PC-3 (cell line): ENCODE measurements at regions not wholly inside any gene's neighbourhood (a gene's known extent, or its start where the extent isn't known, plus 50 kb on each side); places are given as distances from the start of the nearest gene placed in this dataset.

ENCODE experiments used
- ATAC-seq: fragments of 200-7000 bp; cut with Tn5 transposase; 2 replicates; pipeline ENCODE4 v1.9.1; 2020; ENCODE audit warnings: mild to moderate bottlenecking, moderate library complexity
- BruUV-seq: library from RNA; stranded (reverse); fragments of 400-500 nt; replicated peaks from 2 replicates; lab custom pipeline; 2021; lab: Mats Ljungman, UMichigan
- CTCF ChIA-PET: fragments of 300-600 bp; sonication (Branson Sonifier 250); formaldehyde crosslinking; loops from one replicate; lab custom pipeline; 2022; ENCODE audit warnings: antibody characterized with exemption; lab: Charles Lee
- POLR2A ChIA-PET: fragments of 300-600 bp; sonication (Branson Sonifier 250); formaldehyde crosslinking; loops from one replicate; lab custom pipeline; 2022; ENCODE audit warnings: antibody characterized with exemption; ENCODE audit not compliant: unreplicated experiment; lab: Charles Lee
- DNase-seq: peaks from one replicate; pipeline ENCODE4 v3.0.0-alpha.2; 2015
- H2AFZ ChIP-seq: fragments of 300-600 bp; sonication (generic); 2 replicates; pipeline ENCODE4 v1.6.0; 2016; ENCODE audit warnings: antibody characterized with exemption, low read length
- H3F3A ChIP-seq: fragments of 300-600 bp; sonication (generic); one replicate; pipeline ENCODE4 v1.6.0; 2017; ENCODE audit warnings: antibody characterized with exemption, low read length, control low read depth, mild to moderate bottlenecking; ENCODE audit not compliant: unreplicated experiment
- H3K27ac ChIP-seq: fragments of 300-600 bp; sonication (generic); 2 replicates; pipeline ENCODE4 v1.5.1; 2016; ENCODE audit warnings: mild to moderate bottlenecking, low read length
- H3K27me3 ChIP-seq: fragments of 300-600 bp; sonication (generic); 2 replicates; pipeline ENCODE4 v1.6.1; 2016; ENCODE audit warnings: low read length, mixed read lengths
- H3K36me3 ChIP-seq: fragments of 300-600 bp; sonication (generic); 2 replicates; pipeline ENCODE4 v1.6.1; 2016; ENCODE audit warnings: low read depth, mixed run types, low read length, mixed read lengths
- H3K4me1 ChIP-seq: fragments of 300-600 bp; sonication (generic); 2 replicates; pipeline ENCODE4 v1.5.1; 2016; ENCODE audit warnings: low read length; ENCODE audit not compliant: insufficient read depth
- H3K4me2 ChIP-seq: fragments of 300-600 bp; sonication (generic); 2 replicates; pipeline ENCODE4 v1.6.0; 2016; ENCODE audit warnings: low read length
- H3K4me3 ChIP-seq: fragments of 300-600 bp; sonication (generic); 2 replicates; pipeline ENCODE4 v1.5.1; 2016; ENCODE audit warnings: mild to moderate bottlenecking, low read length, mixed read lengths
- H3K79me2 ChIP-seq: fragments of 300-600 bp; sonication (generic); 2 replicates; pipeline ENCODE4 v1.6.1; 2017; ENCODE audit warnings: low read length, mixed read lengths
- H3K9ac ChIP-seq: fragments of 300-600 bp; sonication (generic); 2 replicates; pipeline ENCODE4 v1.6.0; 2016; ENCODE audit warnings: mild to moderate bottlenecking, low read length
- H3K9me2 ChIP-seq: fragments of 300-600 bp; sonication (generic); replicated peaks from 2 replicates; pipeline ENCODE4 v1.6.1; 2016; ENCODE audit warnings: mixed run types, low read length, mixed read lengths
- H3K9me3 ChIP-seq: fragments of 300-600 bp; sonication (generic); 2 replicates; pipeline ENCODE4 v1.6.1; 2016; ENCODE audit warnings: low read length, mixed read lengths
- H4K20me1 ChIP-seq: fragments of 300-600 bp; sonication (generic); 2 replicates; pipeline ENCODE4 v1.6.1; 2016; ENCODE audit warnings: low read length, mixed read lengths
- CTCF ChIP-seq: fragments of 300-600 bp; sonication (generic); conservative IDR thresholded peaks from 2 replicates; pipeline ENCODE4 v1.5.1; 2017; ENCODE audit warnings: antibody characterized with exemption, low read depth, mild to moderate bottlenecking, low read length
- EZH2 ChIP-seq: fragments of 300-600 bp; sonication (generic); IDR thresholded peaks from one replicate; pipeline ENCODE4 v1.6.1; 2017; ENCODE audit warnings: antibody characterized with exemption, mild to moderate bottlenecking, low read length; ENCODE audit not compliant: unreplicated experiment
- EZH2phosphoT487 ChIP-seq: fragments of 300-600 bp; sonication (generic); IDR thresholded peaks from 2 replicates; pipeline ENCODE4 v1.6.1; 2018; ENCODE audit warnings: mild to moderate bottlenecking, antibody characterized with exemption, low read length, borderline replicate concordance
- intact Hi-C: fragments of 100-400 bp; cut with micrococcal nuclease; formaldehyde crosslinking; loops from 2 replicates; pipeline ENCODE4 v1.9.0; 2023

- H3K9me2 ChIP-seq: no peaks in the 10 kb centered on the region
- no TSS peak for BruUV-seq
- peaks cover 84% of the 10 kb centered on the region for H3K27me3 ChIP-seq
- no peak overlapping the region for H2AFZ ChIP-seq
- H4K20me1 ChIP-seq: no peaks in the 10 kb centered on the region
- DNase-seq (no peak), ATAC-seq (no peak)
- H3K27ac ChIP-seq: no peak overlapping the region
- no peaks in the 10 kb centered on the region for H3K9me3 ChIP-seq
- H3K4me3 ChIP-seq: no peak overlapping the region
- no peak overlapping the region for H3K9ac ChIP-seq
- no peaks in the 10 kb centered on the region for H3K79me2 ChIP-seq
- intact Hi-C loops: no loop called here
- H3K36me3 ChIP-seq: no peaks in the 10 kb centered on the region
- H3K4me1 ChIP-seq: no peaks in the 10 kb centered on the region
- TF ChIP-seq EZH2phosphoT487: no peak
- no peak for TF ChIP-seq CTCF
- TF ChIP-seq EZH2: no peak
- ChIA-PET CTCF (no interaction called here), POLR2A (no interaction called here)
- H3F3A ChIP-seq: no peaks in the 10 kb centered on the region
- H3K4me2 ChIP-seq: no peak overlapping the region
Measured at GRCh38 chr1:228935855-228936727, 200.8 kb downstream of the RHOU start.

DNA sequence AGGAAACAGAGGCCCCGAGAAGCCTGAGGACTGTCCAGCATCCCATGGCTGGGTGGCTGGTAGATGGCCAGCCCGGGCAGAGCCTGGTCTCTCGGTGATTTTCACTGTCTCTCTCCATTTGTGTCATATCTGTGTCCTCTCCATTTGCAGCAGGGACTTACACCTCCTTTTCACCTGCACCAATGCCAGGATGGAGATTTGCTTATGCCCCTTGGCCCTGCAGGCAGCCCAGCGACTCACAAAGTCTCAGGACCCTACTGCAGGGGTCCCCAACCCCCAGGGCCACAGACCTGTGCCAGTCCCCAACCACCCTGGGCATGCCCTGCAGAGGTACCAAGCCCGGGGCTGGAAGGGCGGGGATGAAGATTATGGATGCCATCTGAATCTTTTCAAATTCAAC, 201.6 kb downstream of the RHOU start:
- TF ChIP-seq EZH2: no peak
- TF ChIP-seq CTCF: no peak
- no peak for TF ChIP-seq EZH2phosphoT487
- ATAC-seq (no peak), DNase-seq (no peak)
- Histone ChIP-seq H4K20me1 (no peaks in the 10 kb centered on the region), H3K4me3 (no peak overlapping the region), H3F3A (no peaks in the 10 kb centered on the region), H3K36me3 (no peaks in the 10 kb centered on the region), H2AFZ (no peak overlapping the region), H3K4me1 (no peaks in the 10 kb centered on the region), H3K9me2 (no peaks in the 10 kb centered on the region), H3K9me3 (no peaks in the 10 kb centered on the region), H3K9ac (no peak overlapping the region), H3K79me2 (no peaks in the 10 kb centered on the region), H3K27me3 (peaks cover 84% of the 10 kb centered on the region), H3K4me2 (no peak overlapping the region), H3K27ac (no peak overlapping the region)
- BruUV-seq: no TSS peak
- intact Hi-C loops: no loop called here
- ChIA-PET CTCF (no interaction called here), POLR2A (no interaction called here)

DNA sequence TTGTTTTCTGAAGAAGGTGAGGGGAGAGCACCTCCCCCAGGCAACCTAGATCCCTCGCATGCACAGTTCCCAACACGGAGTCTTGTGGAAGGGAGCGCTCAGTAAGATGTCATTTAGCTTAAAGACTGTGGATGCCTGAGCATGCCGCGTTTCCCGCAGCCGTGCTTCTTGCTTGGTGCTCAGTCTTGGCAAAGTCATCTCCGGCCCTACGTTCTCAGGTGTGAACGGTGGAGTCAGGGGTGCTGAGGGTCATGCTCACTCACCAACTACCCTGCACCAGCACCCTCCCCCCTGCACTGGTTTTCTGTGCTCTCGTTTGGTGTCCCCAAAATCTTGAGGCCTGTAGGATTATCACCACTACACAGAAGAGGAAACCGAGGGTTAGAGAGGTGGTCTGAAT, 202.1 kb downstream of the RHOU start:
- peaks cover 84% of the 10 kb centered on the region for H3K27me3 ChIP-seq
- no peak overlapping the region for H3K27ac ChIP-seq
- POLR2A ChIA-PET: no interaction called here
- no peaks in the 10 kb centered on the region for H3K4me1 ChIP-seq
- intact Hi-C loops: no loop called here
- DNase-seq (no peak), ATAC-seq (no peak)
- H3K4me3 ChIP-seq: no peak overlapping the region
- H3K9me2 ChIP-seq: no peaks in the 10 kb centered on the region
- H3F3A ChIP-seq: no peaks in the 10 kb centered on the region
- TF ChIP-seq CTCF: no peak
- TF ChIP-seq EZH2phosphoT487: no peak
- TF ChIP-seq EZH2: no peak
- H3K4me2 ChIP-seq: no peak overlapping the region
- no TSS peak for BruUV-seq
- H3K36me3 ChIP-seq: no peaks in the 10 kb centered on the region
- H3K9me3 ChIP-seq: no peaks in the 10 kb centered on the region
- H4K20me1 ChIP-seq: no peaks in the 10 kb centered on the region
- CTCF ChIA-PET: no interaction called here
- no peak overlapping the region for H3K9ac ChIP-seq
- no peak overlapping the region for H2AFZ ChIP-seq
- H3K79me2 ChIP-seq: no peaks in the 10 kb centered on the region
